Fibroblast of skin of left biceps (primary cell): ENCODE measurements at regions not wholly inside any gene's neighbourhood (a gene's known extent, or its start where the extent isn't known, plus 50 kb on each side); places are given as distances from the start of the nearest gene placed in this dataset.

ENCODE experiments used
- DNase-seq, 2 experiments: peaks; one replicate each; pipeline ENCODE4 v3.0.0-alpha.2; 2013; ENCODE audit warnings: low read depth in 2 of 2

DNA sequence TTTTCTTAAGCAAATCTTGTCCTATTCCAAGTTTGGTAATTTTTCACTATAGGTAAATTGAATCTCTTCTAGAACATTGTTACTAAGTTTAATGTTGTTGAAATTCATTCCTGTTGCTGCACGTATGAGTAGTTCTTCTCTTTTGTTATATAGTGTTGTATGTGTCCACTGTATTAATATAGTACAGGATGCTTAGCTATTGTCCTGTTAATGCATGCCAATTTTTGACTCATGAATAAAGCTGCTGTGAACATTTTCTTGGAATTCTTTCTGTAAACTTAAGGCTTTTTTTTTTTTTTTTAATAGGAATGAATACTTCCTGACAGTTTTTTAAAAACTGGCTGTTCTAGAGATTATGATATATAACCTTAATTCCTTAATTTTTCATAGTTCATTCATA lies 326.9 kb downstream of the SLC4A3 start:
- DNase-seq: peak in 1 of 2 experiments; percentile 2

DNA sequence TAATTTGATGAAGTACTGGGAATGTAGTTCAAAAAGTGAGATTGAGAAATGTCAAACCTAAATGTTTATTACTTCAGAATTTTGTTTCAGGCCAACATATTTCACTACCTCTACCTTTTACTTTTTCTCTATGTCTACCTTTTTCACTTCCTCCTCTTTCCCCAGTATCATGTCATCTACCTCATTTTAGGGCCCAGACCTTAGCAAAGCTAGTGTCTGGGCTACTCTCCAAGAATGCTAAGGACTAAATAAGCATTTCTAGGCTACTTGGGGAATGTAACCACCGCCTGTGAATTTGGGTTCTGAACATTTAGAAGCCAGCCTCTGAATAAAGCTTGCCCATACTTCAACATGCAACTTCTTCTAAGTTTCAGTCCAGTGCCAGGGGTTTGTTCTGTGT lies 330.4 kb downstream of the SLC4A3 start:
- DNase-seq: no peak

DNA sequence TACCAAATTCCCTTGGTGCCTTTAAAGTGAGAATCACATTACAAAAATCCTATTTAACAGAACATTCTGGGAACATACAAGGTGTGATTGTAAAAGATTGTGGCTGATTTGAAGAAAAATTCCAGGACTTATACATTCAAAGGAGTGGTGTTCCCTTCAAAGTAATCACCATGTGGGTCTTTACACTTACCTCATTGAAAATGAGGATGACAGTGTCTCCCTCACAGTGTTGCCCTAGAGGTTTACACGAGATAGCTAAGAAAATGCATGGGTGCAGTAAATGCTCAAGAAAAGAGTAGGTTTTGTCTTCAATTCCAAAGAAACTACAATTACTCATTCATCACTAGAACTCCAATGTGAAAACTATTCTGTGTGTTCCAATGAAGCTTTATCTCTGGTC lies 331.5 kb downstream of the SLC4A3 start:
- no peak for DNase-seq

DNA sequence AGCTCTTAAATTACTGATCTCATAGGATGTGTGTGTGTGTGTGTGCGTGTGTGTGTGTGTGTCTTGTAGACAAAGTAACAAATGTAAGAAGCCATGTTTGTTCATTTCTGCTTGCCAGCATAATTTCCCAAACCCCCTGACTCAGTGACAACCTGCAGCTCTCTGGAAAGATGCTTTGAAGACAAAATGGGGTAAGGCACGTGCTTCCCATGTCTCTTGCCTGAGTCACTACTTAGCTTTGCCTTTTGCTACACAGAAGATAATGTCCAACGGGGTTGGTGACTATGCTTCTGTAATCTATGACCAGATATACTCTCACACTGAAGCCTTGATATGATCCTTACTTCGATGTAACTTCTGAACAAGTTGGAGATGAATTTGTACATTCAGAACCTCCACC lies 332.0 kb downstream of the SLC4A3 start:
- DNase-seq: no peak

DNA sequence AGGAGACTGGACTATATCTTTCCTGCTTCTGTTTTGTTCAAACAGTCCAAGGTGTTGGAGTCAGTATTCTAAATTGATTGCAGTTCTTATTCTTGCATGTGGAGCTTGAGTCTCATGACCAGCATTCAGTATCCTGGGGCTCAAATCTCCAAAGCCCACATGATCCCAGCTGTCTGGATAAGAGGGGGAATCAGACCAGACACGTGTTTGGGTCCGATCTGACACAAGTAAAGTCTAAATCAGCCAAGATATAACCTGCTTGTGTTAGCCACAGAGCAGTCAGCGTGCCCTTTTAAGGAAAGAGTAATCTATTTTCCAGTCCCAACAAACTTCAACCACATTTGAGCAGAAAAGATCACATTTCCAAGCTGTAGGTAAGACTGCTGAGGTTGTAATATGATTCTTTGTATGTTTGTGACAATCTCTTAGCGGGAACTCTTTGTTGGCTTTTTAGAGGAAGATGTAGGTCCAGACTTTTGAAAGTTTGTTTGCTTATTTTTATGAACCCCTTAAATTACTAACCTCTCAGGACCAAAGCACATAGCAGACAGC lies 334.6 kb downstream of the SLC4A3 start:
- no peak for DNase-seq

DNA sequence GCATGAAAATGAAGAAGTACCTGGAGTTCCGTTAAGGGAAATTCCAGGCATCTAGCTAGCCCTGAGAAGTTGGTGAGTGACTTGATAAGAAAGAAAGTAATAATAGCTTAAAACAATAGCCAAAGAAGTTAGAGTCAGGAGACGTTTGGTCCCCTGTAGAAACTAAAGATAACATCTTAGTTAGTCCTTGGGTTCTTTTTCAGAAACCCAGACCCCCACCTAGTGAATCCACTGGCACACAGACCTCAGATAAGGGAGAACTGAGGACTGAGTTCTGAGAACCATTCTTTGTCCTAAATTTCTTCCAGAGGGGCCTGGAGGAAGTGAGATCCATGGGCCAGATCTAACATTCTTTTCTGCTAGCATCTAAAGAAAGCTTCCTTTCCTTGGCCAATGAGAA lies 335.4 kb downstream of the SLC4A3 start:
- DNase-seq: no peak

DNA sequence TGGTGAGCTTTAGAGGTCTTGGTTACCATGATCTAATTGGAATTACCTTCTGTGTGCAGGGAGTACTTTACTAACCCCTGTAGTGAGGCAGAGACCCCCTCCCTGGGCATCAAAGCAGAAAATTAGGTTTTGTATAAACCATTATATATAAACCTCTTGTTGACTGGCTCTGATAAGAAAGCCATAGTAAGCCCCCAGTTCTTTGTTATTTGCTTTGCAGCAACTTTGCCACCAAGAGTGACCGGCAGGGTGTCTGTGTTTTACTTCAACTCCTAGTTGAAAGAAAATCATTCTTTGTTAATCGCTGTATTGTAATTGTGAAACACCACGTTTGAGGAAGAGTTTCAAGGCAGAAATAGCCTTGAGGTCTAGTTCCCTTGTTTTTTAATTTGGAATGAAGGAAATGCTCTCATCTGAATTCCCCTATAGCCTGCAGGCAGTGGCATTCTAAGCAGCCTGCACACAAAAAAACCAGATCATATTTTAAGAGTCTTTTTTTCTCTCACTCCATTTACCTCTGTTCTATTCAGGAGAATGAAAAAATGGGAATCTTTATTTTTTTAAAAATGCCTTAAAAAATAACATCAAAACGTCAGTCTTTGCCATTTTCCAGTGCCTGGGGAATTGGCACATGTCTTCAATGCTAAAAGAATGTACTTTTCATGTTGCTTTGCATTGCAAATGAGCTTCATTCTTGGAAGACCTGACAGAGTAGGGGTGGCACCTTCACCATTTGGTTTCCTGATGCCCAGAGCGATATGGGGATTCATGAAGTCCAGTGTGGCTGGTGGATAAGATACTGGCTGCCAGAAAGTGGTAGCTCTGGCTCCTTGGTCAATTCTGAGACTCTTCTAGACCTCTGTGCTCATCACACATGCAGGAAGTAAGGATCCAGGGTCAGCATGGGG lies 338.1 kb downstream of the SLC4A3 start:
- DNase-seq: no peak

DNA sequence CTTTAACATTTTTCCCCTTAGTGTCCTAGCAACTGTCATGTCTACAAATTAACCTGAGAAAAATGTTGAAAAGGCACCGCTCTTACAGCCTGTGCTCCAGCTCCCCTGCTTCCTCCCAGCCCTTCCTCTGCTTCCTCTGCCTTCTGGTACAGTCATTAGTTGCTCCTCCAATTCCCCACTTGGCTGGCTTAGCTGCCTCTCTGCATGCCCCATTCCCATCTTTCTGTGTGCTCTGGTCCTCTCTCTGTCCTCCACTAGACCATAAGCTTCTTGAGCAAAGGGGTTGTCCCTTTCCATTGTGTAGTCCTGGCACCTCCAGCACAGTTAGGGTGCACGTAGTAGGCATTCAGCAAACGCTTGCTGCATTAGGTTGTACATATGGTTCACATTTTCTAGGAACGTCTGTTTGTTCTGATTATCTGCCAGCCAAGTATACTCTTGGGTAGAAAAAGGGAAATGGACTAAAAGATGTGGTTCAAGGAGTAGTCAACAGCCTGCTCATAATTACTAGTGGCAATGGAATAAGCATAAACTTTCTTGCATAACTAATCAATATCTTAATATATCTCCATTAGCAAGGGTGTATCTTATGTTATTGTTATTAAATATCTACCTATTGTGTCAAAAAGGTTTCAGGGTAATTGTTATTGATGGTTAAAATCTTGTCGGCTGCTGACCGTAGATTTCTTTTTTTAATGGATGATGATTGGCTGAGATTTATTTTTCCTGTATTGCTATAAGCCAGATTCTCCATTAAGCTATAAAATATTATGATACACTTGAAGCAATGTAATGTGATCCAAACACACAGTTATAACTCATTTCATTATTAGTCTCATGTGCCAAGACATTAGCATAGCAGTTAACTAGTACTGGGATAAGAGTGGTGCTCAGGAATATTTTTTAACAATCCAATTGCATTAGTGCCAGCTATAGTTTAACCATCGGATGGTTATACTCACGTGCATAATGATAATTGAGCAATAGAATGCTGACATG lies 340.1 kb downstream of the SLC4A3 start:
- DNase-seq: no peak

DNA sequence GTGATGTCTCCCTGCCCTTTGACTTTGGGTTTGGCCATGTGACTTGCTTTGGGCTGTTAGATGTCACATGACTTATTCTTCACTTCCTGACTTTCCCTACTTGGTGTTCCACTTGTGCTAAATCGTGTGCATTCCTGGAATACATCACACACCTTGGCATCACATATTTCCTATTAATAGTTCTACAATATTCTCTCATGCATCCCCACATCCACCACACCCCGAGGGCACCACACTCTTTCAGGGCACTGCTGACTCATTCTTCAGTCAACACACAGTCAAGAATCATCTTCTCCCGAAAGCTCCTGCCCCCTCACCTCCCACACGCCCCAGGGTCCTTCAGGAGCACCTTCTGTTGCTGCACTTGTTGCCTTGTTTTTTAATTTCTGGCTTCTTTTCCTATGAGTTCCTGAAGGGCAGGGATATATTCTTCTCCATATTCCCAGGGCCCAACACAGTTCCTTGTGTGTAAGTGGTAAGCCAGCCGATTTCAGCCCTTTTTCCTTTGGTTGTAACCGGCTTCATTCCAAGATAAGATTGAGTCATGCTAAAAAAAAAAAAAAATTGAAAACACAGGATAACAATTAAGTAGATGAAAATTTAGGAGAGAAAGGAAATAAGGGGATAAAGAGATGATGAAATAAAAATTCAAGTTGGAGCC lies 341.4 kb downstream of the SLC4A3 start:
- DNase-seq: no peak

DNA sequence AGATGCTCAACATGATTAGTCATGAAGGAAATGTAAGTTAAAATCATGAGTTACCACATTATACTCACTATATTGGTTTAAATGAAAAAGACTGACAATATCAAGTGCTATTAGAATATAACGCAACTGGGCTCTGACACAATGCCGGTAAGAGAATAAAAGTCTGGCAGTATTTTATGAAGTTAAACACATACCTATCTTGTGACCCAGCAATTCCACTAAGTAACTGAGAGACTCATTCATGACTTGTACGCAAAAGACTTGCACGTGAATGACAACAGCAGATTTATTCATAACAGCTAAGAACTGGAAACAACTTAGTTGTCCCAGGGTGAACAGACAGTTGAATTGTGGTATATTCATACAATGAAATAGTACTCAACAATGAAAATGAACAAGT lies 342.1 kb downstream of the SLC4A3 start:
- DNase-seq: no peak

DNA sequence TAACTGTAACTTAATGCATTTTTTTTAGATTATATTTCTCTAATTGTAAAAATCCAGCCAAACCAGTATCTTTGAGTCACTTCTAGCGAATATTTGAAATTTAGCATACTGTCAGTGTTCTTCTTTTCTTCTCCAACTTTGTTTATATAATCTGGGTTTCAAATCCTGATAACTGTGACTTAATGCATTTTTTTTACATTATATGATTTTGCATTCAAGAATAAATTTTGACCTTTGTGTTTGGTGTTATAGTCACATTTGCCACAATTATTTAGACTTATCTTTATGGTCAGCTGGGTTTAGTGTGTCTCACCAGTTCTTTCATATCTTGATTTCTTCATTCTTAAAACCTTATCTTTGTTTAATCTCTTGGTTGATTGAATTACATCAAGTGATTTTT lies 345.7 kb downstream of the SLC4A3 start:
- no peak for DNase-seq

DNA sequence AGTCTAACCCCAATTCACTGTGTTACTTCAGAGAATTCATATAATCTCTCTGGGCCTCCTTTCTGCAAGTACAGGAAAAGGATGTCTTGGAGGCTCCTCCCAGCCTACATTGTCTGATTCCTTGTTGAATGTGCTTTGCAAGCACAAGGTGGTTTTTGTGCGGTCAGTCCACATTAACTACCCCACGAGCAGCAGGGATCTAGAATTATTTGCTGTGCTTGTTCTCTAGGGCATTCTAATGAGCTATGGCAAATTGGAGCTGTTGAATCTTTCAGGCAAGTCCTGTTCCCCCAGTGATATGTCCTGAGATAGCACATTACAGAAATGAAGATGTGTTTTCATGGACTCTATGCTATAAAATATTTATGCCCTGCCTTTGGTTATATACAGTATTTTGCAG lies 349.4 kb downstream of the SLC4A3 start:
- DNase-seq: no peak

DNA sequence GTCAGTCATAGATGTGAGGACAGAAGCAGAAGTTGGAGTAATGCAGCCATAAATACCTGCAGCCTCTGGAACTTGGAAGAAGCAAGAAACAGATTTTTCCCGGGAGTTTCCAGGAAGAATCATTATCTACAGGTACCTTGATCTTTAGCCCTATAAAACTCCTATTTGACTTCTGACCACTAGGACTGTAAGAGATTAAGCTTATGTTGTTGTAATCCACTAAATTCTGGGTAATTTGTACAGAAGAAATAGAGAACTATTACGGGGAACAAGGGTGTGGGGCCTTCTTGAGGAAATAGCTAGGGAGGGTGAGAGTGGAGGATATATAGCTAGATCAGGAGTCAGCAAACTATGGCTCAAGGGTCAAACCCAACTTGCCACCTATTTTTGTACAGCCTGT lies 353.2 kb downstream of the SLC4A3 start:
- DNase-seq: no peak

DNA sequence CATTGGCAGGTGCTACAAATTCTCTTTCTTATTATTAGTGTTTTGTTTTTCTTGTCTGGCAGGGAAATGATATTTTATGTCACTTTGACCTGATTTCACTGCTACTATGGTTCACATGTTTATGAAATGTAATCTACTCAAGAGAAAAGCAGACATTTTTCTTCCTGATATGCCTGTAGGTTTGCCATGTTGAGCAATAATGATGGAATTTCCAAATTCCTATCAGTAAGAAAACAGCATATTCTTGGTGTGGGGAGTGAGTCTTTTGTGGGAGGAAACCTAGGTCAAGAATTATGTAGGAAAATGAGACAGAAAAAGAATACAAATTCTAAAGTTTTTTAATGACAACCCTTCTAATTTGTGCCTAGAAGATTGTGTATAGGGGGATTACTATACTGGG lies 356.4 kb downstream of the SLC4A3 start:
- no peak for DNase-seq

DNA sequence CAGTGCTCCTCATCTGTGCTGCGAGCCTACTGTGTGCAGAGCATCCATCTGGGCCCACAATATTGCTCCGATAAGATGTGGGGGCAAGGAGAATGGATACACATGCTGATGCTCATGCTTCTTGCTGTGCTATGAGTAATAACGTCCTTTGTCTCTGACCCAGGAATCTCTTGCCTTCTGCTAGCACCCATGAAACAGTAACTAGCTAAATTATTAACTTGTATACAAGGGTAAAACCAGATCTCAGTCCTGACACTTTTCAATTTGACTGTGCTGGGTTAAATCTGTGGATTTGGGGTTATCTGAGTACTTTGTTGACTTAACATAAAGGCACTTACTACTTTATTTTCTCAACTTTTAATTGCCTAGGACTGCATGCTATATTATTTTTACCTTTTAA lies 357.6 kb downstream of the SLC4A3 start:
- DNase-seq: no peak

DNA sequence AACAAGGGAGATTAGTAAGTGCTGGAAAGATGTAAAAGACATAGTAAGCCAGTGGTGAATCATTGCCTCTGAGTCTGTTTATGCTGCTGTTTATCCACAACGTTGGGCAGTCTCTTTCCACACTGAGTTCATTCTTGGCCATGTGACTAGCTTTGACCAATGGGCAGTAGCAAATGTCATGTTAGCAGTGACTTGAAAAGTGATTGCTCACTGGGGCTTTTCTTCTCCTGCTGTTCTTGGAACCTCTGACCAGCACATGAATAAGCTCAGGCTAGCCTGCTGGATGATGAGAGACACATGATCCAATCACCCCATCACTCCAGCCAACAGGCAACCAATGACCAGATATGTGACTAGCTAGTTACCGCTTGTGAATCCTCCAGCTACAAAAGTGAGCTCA lies 360.4 kb downstream of the SLC4A3 start:
- DNase-seq: no peak

DNA sequence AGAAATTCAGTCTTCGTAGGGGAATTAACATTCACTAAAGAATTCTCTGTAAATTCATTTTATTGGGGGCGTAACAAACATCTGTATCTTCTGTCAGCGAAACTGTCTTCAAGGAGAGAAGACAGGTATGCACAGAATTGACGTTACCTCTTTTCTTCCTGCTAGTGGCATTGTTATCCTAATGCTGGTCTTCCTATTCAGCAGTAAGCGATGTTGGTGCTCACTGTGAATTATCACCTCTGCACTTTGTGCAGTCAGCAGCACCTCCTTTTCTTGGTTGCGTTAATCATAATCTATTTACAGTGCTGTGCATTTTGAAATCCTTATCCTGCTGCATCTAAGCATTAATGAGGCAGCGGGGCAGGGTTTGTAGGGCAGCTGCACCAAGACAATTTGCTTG lies 362.3 kb downstream of the SLC4A3 start:
- no peak for DNase-seq

DNA sequence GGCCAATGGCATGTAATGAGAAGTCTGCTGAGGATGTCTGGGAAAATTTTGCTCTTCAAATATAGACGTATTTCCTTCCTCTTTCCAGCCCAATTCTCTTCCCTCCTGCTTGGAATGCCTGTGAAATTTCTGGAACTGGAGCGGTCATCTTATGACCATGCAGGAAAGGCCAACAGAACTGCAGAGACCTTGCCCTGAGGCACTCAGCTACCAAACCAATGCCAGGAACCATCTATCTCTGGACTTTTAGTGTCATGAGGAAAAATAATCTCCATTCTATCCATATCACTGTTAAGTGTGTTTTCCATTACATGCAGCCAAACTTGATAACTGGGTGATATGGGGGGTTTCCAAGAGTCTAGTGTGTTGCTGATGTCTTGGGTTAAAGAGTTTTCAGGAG lies 363.7 kb downstream of the SLC4A3 start:
- no peak for DNase-seq

DNA sequence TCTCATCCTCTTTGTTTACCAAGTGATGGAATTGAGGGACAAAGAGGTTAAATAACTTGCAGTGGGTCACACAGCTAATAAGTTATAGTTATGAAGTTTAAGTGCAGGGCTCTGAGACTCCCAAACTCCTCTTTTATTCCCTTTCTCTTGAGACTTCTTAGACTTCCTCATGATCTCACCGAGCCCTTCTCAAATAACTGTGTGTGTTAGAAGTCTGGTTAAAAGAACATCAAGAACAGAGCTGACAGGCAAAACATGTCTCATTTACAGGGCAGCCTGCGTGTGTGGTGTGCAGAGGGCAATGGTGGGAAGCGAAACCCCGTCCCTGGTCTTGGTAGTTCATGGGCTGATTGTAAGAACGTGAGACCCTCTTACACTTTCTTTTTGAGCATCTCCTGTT lies 368.0 kb downstream of the SLC4A3 start:
- DNase-seq: no peak

DNA sequence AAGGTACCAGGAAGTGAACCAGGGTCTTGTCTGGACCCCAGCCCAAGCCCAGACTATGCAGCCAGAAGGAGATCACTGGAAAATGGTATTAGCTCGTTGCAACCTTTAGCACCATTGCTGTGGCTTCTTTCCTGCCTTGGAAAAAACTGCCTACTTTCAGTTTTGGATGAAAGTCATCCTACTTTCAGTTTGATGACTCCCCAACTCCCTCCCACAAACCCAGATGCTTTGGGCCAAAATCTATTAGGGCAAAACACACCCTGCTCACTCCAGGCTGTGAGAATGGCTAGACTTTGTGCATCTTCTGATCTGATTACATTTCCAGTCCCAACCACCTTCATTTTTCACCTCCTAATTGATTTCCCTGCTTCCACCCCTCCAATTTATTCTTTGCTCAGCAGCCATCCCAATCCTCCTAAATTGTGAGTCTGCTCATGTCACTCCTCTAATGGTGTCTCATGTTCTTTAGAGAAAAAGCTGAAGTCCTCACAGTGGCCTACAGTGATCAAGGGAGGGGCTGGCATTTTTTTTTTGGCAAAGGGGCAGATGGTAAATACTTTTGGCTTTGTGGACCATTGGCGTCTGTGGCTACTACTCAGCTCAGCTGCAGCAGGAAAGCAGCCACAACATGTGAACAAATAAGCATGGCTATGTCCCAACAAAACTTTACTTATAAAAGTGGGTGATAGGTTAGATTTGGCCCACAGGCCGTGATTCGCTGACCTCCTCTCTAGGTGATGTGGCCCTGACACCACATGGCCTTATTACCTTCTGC lies 368.7 kb downstream of the SLC4A3 start:
- DNase-seq: no peak

DNA sequence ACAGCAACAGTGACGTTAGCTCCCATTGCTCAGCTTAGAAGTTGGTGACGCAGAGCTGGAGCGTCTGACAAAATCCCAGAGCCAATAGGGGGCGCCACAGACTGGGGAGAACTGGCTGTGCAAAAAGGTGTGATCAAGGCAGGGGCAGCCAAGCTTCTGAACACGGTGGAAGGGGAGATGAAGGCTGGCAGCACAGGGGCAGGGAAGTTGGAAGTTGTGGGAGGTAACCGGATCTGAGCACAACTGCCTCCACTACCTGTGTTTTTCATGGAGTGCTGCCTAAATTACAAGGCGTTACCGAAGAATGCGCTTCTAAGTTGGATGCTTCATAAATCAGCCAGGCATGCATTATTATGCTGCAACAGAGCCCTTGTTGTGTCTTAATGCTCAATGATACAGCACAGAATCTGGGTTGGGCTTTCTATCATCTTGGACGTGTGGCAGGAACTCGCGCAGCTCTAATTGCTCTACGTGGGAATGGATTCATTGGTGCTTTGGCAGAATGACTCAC lies 370.0 kb downstream of the SLC4A3 start:
- no peak for DNase-seq
